MM.1S (cell line): ENCODE measurements at regions not wholly inside any gene's neighbourhood (a gene's known extent, or its start where the extent isn't known, plus 50 kb on each side); places are given as distances from the start of the nearest gene placed in this dataset.

Experiments used
- DNase-seq: peaks from one replicate; pipeline ENCODE4 v3.0.0-alpha.2; 2015
- H2AFZ ChIP-seq: fragments of 300-600 bp; sonication (generic); 2 replicates; pipeline ENCODE4 v1.6.0; 2016; ENCODE audit warnings: antibody characterized with exemption, low read length
- H3F3A ChIP-seq: fragments of 300-600 bp; sonication (generic); 2 replicates; pipeline ENCODE4 v1.6.1; 2016; ENCODE audit warnings: mild to moderate bottlenecking, antibody characterized with exemption, low read length, moderate library complexity, mixed read lengths; ENCODE audit not compliant: insufficient read depth
- H3K27ac ChIP-seq: fragments of 300-600 bp; sonication (generic); 2 replicates; pipeline ENCODE4 v1.5.1; 2016; ENCODE audit warnings: mild to moderate bottlenecking, low read length
- H3K27me3 ChIP-seq: fragments of 300-600 bp; sonication (generic); replicated peaks from 2 replicates; pipeline ENCODE4 v1.6.0; 2016; ENCODE audit warnings: low read length; ENCODE audit not compliant: insufficient read depth
- H3K36me3 ChIP-seq: fragments of 300-600 bp; sonication (generic); replicated peaks from 2 replicates; pipeline ENCODE4 v1.6.1; 2016; ENCODE audit warnings: mild to moderate bottlenecking, low read length, mixed read lengths; ENCODE audit not compliant: insufficient read depth
- H3K4me1 ChIP-seq: fragments of 300-600 bp; sonication (generic); 2 replicates; pipeline ENCODE4 v1.6.1; 2016; ENCODE audit warnings: low read length, mixed read lengths
- H3K4me2 ChIP-seq: fragments of 300-600 bp; sonication (generic); 2 replicates; pipeline ENCODE4 v1.6.0; 2016; ENCODE audit warnings: low read depth, low read length
- H3K4me3 ChIP-seq: fragments of 300-600 bp; sonication (generic); 2 replicates; pipeline ENCODE4 v1.5.1; 2016; ENCODE audit warnings: low read length, mixed read lengths
- H3K79me2 ChIP-seq: fragments of 300-600 bp; sonication (generic); 2 replicates; pipeline ENCODE4 v1.6.1; 2016; ENCODE audit warnings: mixed run types, low read length, mixed read lengths
- H3K9ac ChIP-seq: fragments of 300-600 bp; sonication (generic); 2 replicates; pipeline ENCODE4 v1.6.1; 2016; ENCODE audit warnings: low read length, mixed read lengths
- H3K9me2 ChIP-seq: fragments of 300-600 bp; sonication (generic); replicated peaks from 2 replicates; pipeline ENCODE4 v1.6.1; 2016; ENCODE audit warnings: mild to moderate bottlenecking, low read length, mixed read lengths; ENCODE audit not compliant: insufficient read depth
- H3K9me3 ChIP-seq: fragments of 300-600 bp; sonication (generic); replicated peaks from 2 replicates; pipeline ENCODE4 v1.6.1; 2016; ENCODE audit warnings: mild to moderate bottlenecking, low read length, mixed read lengths; ENCODE audit not compliant: insufficient read depth
- H4K20me1 ChIP-seq: fragments of 300-600 bp; sonication (generic); 2 replicates; pipeline ENCODE4 v1.6.1; 2016; ENCODE audit warnings: mild to moderate bottlenecking, low read length, moderate library complexity, mixed read lengths; ENCODE audit not compliant: insufficient read depth
- CTCF ChIP-seq: fragments of 300-600 bp; sonication (generic); IDR thresholded peaks from 2 replicates; pipeline ENCODE4 v1.5.1; 2016; ENCODE audit warnings: antibody characterized with exemption, low read length, mixed read lengths
- EZH2 ChIP-seq: fragments of 300-600 bp; sonication (generic); optimal IDR thresholded peaks from 2 replicates; pipeline ENCODE3; 2017; ENCODE audit warnings: low read depth, mild to moderate bottlenecking, antibody characterized with exemption, low read length, mixed read lengths
- EZH2phosphoT487 ChIP-seq: fragments of 300-600 bp; sonication (generic); IDR thresholded peaks from 2 replicates; pipeline ENCODE4 v1.6.1; 2018; ENCODE audit warnings: antibody characterized with exemption, low read length

GRCh38 chr7:55288070-55288824 is 76.9 kb upstream of the LANCL2 start:
- Histone ChIP-seq H3K27me3 (no peaks in the 10 kb centered on the region), H3K9me2 (no peaks in the 10 kb centered on the region), H3K9me3 (no peaks in the 10 kb centered on the region), H3F3A (no peaks in the 10 kb centered on the region), H3K79me2 (no peaks in the 10 kb centered on the region), H3K4me3 (no peak overlapping the region), H3K27ac (no peak overlapping the region), H2AFZ (no peak overlapping the region), H3K4me1 (no peaks in the 10 kb centered on the region), H4K20me1 (no peaks in the 10 kb centered on the region), H3K9ac (no peak overlapping the region), H3K4me2 (no peak overlapping the region), H3K36me3 (no peaks in the 10 kb centered on the region)
- no peak for TF ChIP-seq EZH2
- TF ChIP-seq EZH2phosphoT487, result no peak
- no peak for TF ChIP-seq CTCF
- DNase-seq, result no peak

GRCh38 chr7:55296070-55296469 is 69.1 kb upstream of the LANCL2 start:
- Histone ChIP-seq H3K27me3 (no peaks in the 10 kb centered on the region), H3K4me3 (no peak overlapping the region), H3K36me3 (no peaks in the 10 kb centered on the region), H3F3A (no peaks in the 10 kb centered on the region), H3K9me3 (no peaks in the 10 kb centered on the region), H3K9ac (no peak overlapping the region), H4K20me1 (no peaks in the 10 kb centered on the region), H3K27ac (no peak overlapping the region), H3K79me2 (no peaks in the 10 kb centered on the region), H2AFZ (no peak overlapping the region), H3K4me2 (no peak overlapping the region), H3K9me2 (no peaks in the 10 kb centered on the region), H3K4me1 (no peaks in the 10 kb centered on the region)
- DNase-seq, result no peak
- TF ChIP-seq EZH2phosphoT487, result no peak
- TF ChIP-seq EZH2, result no peak
- TF ChIP-seq CTCF, result no peak

GRCh38 chr7:55299273-55299967 is 65.7 kb upstream of the LANCL2 start:
- H3K27me3 ChIP-seq, result no peaks in the 10 kb centered on the region
- H3K9me3 ChIP-seq, result no peaks in the 10 kb centered on the region

More at GRCh38 chr7:55299273-55299967, 65.7 kb upstream of the LANCL2 start:
- no peaks in the 10 kb centered on the region for H3K79me2 ChIP-seq
- no peak overlapping the region for H3K4me2 ChIP-seq
- H2AFZ ChIP-seq, result no peak overlapping the region
- TF ChIP-seq CTCF, result no peak
- no peak for TF ChIP-seq EZH2phosphoT487
- no peak for TF ChIP-seq EZH2
- no peaks in the 10 kb centered on the region for H3K36me3 ChIP-seq
- H3K27ac ChIP-seq, result no peak overlapping the region
- H3K4me3 ChIP-seq, result no peak overlapping the region
- no peaks in the 10 kb centered on the region for H3F3A ChIP-seq
- no peaks in the 10 kb centered on the region for H3K4me1 ChIP-seq
- no peaks in the 10 kb centered on the region for H4K20me1 ChIP-seq
- DNase-seq, result no peak
- H3K9me2 ChIP-seq, result no peaks in the 10 kb centered on the region
- H3K9ac ChIP-seq, result no peak overlapping the region
